Sciatic nerve (tissue), 2 donors: ENCODE measurements at regions not wholly inside any gene's neighbourhood (a gene's known extent, or its start where the extent isn't known, plus 50 kb on each side); places are given as distances from the start of the nearest gene placed in this dataset.
A peak's percentile ranks its signal among the peaks of the same experiment; 100 is the strongest.
"Not testable (repeated sequence)": the region's sequence is repeated elsewhere in the genome, so short reads cannot be mapped to it uniquely, and the experiment has no call there.

ENCODE experiments used
- ATAC-seq: fragments of 200-7000 bp; cut with Tn5 transposase; one replicate; pipeline ENCODE4 v1.9.1; 2020; ENCODE audit warnings: mild to moderate bottlenecking, moderate library complexity
- DNase-seq: peaks from one replicate; pipeline ENCODE4 v3.0.0-alpha.2; 2020; ENCODE audit warnings: low spot score
- intact Hi-C: fragments of 100-400 bp; cut with DNase I; formaldehyde crosslinking; loops from one replicate; pipeline ENCODE4 v1.14.2; 2022
- donor health status: DM: no; HTN: no; CAD: no.
- donor health status: DM: no; HTN: no; CAD: no.

- intact Hi-C loops = no loop called here
- DNase-seq (no peak), ATAC-seq (no peak)
Measured at GRCh38 chr10:25076506-25077177, 60.2 kb downstream of the THNSL1 start.

- no peak for ATAC-seq
- intact Hi-C loops = no loop called here
- DNase-seq = no peak
Measured at GRCh38 chr10:25078658-25079431, 62.4 kb downstream of the THNSL1 start.

GRCh38 chr10:25080880-25081581 lies 64.6 kb downstream of the THNSL1 start:
- intact Hi-C loops = no loop called here
- peak; percentile 97 for ATAC-seq
- peak; percentile 90 for DNase-seq

- ATAC-seq = no peak
- no peak for DNase-seq
- intact Hi-C loops = no loop called here
Measured at GRCh38 chr10:25082276-25083204, 66.1 kb downstream of the THNSL1 start.

GRCh38 chr10:25083546-25084111 lies 67.2 kb downstream of the THNSL1 start:
- intact Hi-C loops = no loop called here
- DNase-seq (no peak), ATAC-seq (no peak)

- intact Hi-C loops = no loop called here
- ATAC-seq = no peak
- no peak for DNase-seq
Measured at GRCh38 chr10:25084447-25084846, 68.0 kb downstream of the THNSL1 start.

GRCh38 chr10:25094590-25094989 lies 78.2 kb downstream of the THNSL1 start:
- ATAC-seq (no peak), DNase-seq (no peak)
- intact Hi-C loops = no loop called here

- DNase-seq (no peak), ATAC-seq (no peak)
- intact Hi-C loops = no loop called here
Measured at GRCh38 chr10:25097669-25098411, 77.0 kb upstream of the GPR158 start.

- ATAC-seq (no peak), DNase-seq (no peak)
- intact Hi-C loops = no loop called here
Measured at GRCh38 chr10:25100141-25100540, 74.7 kb upstream of the GPR158 start.

GRCh38 chr10:25101461-25102146 lies 73.2 kb upstream of the GPR158 start:
- no peak for DNase-seq
- ATAC-seq = no peak
- intact Hi-C loops = no loop called here

- intact Hi-C loops = no loop called here
- no peak for ATAC-seq
- DNase-seq = no peak
Measured at GRCh38 chr10:25102147-25102822, 72.5 kb upstream of the GPR158 start.

- intact Hi-C loops = no loop called here
- no peak for DNase-seq
- ATAC-seq = no peak
Measured at GRCh38 chr10:25103703-25104102, 71.1 kb upstream of the GPR158 start.

- DNase-seq (no peak), ATAC-seq (no peak)
- intact Hi-C loops = no loop called here
Measured at GRCh38 chr10:25104441-25104840, 70.4 kb upstream of the GPR158 start.

- ATAC-seq = no peak
- DNase-seq = no peak
- intact Hi-C loops = no loop called here
Measured at GRCh38 chr10:25105262-25105661, 69.5 kb upstream of the GPR158 start.

GRCh38 chr10:25105743-25106260 lies 69.0 kb upstream of the GPR158 start:
- intact Hi-C loops = no loop called here
- ATAC-seq = no peak
- DNase-seq = no peak

- intact Hi-C loops = no loop called here
- DNase-seq = no peak
- ATAC-seq = no peak
Measured at GRCh38 chr10:25107756-25108155, 67.0 kb upstream of the GPR158 start.

GRCh38 chr10:25109896-25110295 lies 64.9 kb upstream of the GPR158 start:
- intact Hi-C loops, ATAC-seq, DNase-seq: not testable (repeated sequence)
